GM23248 (cell line): ENCODE measurements at regions not wholly inside any gene's neighbourhood (a gene's known extent, or its start where the extent isn't known, plus 50 kb on each side); places are given as distances from the start of the nearest gene placed in this dataset.

Source experiments
- DNase-seq: peaks from one replicate; pipeline ENCODE4 v3.0.0-alpha.2; 2015
- H2AFZ ChIP-seq: fragments of 200-600 bp; sonication (generic); 2 replicates; pipeline ENCODE4 v1.6.1; 2016; ENCODE audit warnings: antibody characterized with exemption
- H3F3A ChIP-seq: fragments of 200-600 bp; sonication (generic); 2 replicates; pipeline ENCODE4 v1.6.1; 2016; ENCODE audit warnings: mild to moderate bottlenecking, antibody characterized with exemption, mixed run types; ENCODE audit not compliant: insufficient read depth
- H3K27ac ChIP-seq: fragments of 200-600 bp; sonication (generic); 2 replicates; pipeline ENCODE4 v1.5.1; 2016; ENCODE audit warnings: mild to moderate bottlenecking
- H3K27me3 ChIP-seq: fragments of 200-600 bp; sonication (generic); replicated peaks from 2 replicates; pipeline ENCODE4 v1.6.1; 2016; ENCODE audit warnings: mild to moderate bottlenecking; ENCODE audit not compliant: insufficient read depth
- H3K36me3 ChIP-seq: fragments of 200-600 bp; sonication (generic); 2 replicates; pipeline ENCODE4 v1.6.1; 2016; ENCODE audit warnings: low read depth, mild to moderate bottlenecking
- H3K4me1 ChIP-seq: fragments of 200-600 bp; sonication (generic); 2 replicates; pipeline ENCODE4 v1.6.1; 2016; ENCODE audit warnings: mild to moderate bottlenecking; ENCODE audit not compliant: insufficient read depth
- H3K4me2 ChIP-seq: fragments of 200-600 bp; sonication (generic); one replicate; pipeline ENCODE4 v1.6.1; 2016; ENCODE audit warnings: mild to moderate bottlenecking; ENCODE audit not compliant: unreplicated experiment
- H3K4me3 ChIP-seq: fragments of 200-600 bp; sonication (generic); 2 replicates; pipeline ENCODE4 v1.5.1; 2016; ENCODE audit warnings: mild to moderate bottlenecking
- H3K79me2 ChIP-seq: fragments of 200-600 bp; sonication (generic); 2 replicates; pipeline ENCODE4 v1.6.1; 2016; ENCODE audit warnings: mild to moderate bottlenecking; ENCODE audit not compliant: insufficient read depth
- H3K9ac ChIP-seq: fragments of 200-600 bp; sonication (generic); 2 replicates; pipeline ENCODE4 v1.6.1; 2016; ENCODE audit warnings: mild to moderate bottlenecking
- H3K9me2 ChIP-seq: fragments of 200-600 bp; sonication (generic); 2 replicates; pipeline ENCODE4 v1.6.1; 2016; ENCODE audit warnings: mixed run types, mild to moderate bottlenecking, moderate library complexity; ENCODE audit not compliant: insufficient read depth
- H3K9me3 ChIP-seq: fragments of 200-600 bp; sonication (generic); one replicate; pipeline ENCODE4 v1.6.1; 2017; ENCODE audit warnings: low read depth
- H4K20me1 ChIP-seq: fragments of 200-600 bp; sonication (generic); 2 replicates; pipeline ENCODE4 v1.6.0; 2016; ENCODE audit not compliant: insufficient read depth
- EZH2 ChIP-seq: fragments of 200-600 bp; sonication (generic); IDR thresholded peaks from 2 replicates; pipeline ENCODE4 v1.6.1; 2018; ENCODE audit warnings: antibody characterized with exemption, mild to moderate bottlenecking; ENCODE audit not compliant: insufficient read depth, poor library complexity, severe bottlenecking
- EZH2phosphoT487 ChIP-seq: fragments of 200-600 bp; sonication (generic); IDR thresholded peaks from 2 replicates; pipeline ENCODE4 v1.6.1; 2018; ENCODE audit warnings: antibody characterized with exemption, moderate library complexity, mild to moderate bottlenecking, low read depth; ENCODE audit not compliant: insufficient read depth
- WGBS, 2 experiments: methylation state at CpG; one replicate each; pipeline ENCODE4 v1.1.6; 2015 to 2017; ENCODE audit warnings: low lambda C conversion rate in 2 of 2, low coverage in 1 of 2; ENCODE audit errors: missing lambda C conversion rate in 2 of 2; 5-methylcytosine and 5-hydroxymethylcytosine counted together
- in situ Hi-C: fragments of 300-500 bp; cut with MboI; formaldehyde crosslinking; loops from 2 replicates; pipeline ENCODE4 v1.15.0; 2020

DNA sequence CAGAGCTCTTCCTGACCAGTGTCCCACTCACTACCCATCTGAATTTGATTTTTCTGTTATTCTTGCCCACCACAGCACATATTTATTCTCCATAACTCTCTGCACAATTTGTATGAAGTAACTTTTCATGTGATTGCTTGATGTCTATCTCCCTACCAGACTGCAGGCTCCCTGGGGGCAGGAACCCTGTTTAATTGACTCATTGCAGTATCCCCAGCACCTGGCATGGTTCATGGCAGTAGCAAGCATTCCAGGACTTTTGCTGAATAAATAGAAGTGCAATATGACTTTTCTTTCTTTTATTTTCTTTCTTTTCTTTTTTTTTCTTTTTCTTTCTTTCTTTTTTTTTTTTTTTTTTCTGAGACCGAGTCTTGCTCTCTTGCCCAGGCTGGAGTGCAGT lies 88.7 kb upstream of the XPO1 start:
- TF ChIP-seq EZH2 (no peak), EZH2phosphoT487 (no peak)

DNA sequence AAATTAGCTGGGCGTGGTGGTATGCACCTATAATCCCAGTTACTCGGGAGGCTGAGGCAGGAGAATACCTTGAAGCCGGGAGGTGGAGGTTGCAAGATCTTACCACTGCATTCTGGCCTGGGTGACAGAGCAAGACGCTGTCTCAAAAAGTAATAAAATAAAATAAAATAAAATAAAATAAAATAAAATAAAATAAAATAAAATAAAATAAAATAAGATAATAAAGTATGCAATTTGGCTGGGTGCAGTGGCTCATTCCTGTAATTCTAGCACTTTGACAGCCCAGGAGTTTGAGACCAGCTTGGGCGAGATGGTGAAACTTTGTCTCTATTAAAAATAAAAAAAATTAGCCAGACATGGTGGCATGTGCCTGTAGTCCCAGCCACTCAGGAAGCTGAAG lies 85.6 kb upstream of the XPO1 start:
- H3K9me3 ChIP-seq = no peaks in the 10 kb centered on the region
- TF ChIP-seq EZH2phosphoT487 (no peak), EZH2 (no peak)
- H3K4me3 ChIP-seq = no peak overlapping the region
- H3K27me3 ChIP-seq = no peaks in the 10 kb centered on the region
- H3K79me2 ChIP-seq = no peaks in the 10 kb centered on the region
- H3F3A ChIP-seq = peaks cover 21% of the 10 kb centered on the region
- H3K4me1 ChIP-seq = peaks cover 7% of the 10 kb centered on the region
- no peak overlapping the region for H3K9ac ChIP-seq
- H3K36me3 ChIP-seq = no peaks in the 10 kb centered on the region
- no peak overlapping the region for H2AFZ ChIP-seq
- H3K9me2 ChIP-seq = no peaks in the 10 kb centered on the region
- H4K20me1 ChIP-seq = no peaks in the 10 kb centered on the region
- WGBS, 2 experiments = 72% methylated on average over 5 of the region's 5 CpGs
- no peak overlapping the region for H3K4me2 ChIP-seq
- DNase-seq = no peak
- in situ Hi-C loops = no loop called here
- H3K27ac ChIP-seq = no peak overlapping the region

More for the DNA sequence above, 88.7 kb upstream of the XPO1 start:
- 0 out of 2 replicates have a peak, but pooled peaks cover 2% of the 10 kb centered on the region for H3F3A ChIP-seq
- no peaks in the 10 kb centered on the region for H3K9me2 ChIP-seq
- no peaks in the 10 kb centered on the region for H4K20me1 ChIP-seq
- H3K4me1 ChIP-seq = no peaks in the 10 kb centered on the region
- H3K4me2 ChIP-seq = no peak overlapping the region
- no peak for DNase-seq
- H3K4me3 ChIP-seq = no peak overlapping the region
- in situ Hi-C loops = no loop called here
- H3K9me3 ChIP-seq = no peaks in the 10 kb centered on the region
- H3K27ac ChIP-seq = no peak overlapping the region
- 93 to 100% methylated on average over 1 of the region's 1 CpG for WGBS, 2 experiments
- H3K79me2 ChIP-seq = no peaks in the 10 kb centered on the region
- no peak overlapping the region for H2AFZ ChIP-seq
- no peaks in the 10 kb centered on the region for H3K27me3 ChIP-seq
- no peak overlapping the region for H3K9ac ChIP-seq
- H3K36me3 ChIP-seq = no peaks in the 10 kb centered on the region

- Histone ChIP-seq H2AFZ (no peak overlapping the region), H3K9ac (no peak overlapping the region), H4K20me1 (no peaks in the 10 kb centered on the region), H3K4me2 (peak overlapping the region; percentile 10), H3F3A (peaks cover 21% of the 10 kb centered on the region), H3K4me1 (peaks cover 7% of the 10 kb centered on the region), H3K27me3 (no peaks in the 10 kb centered on the region), H3K4me3 (no peak overlapping the region), H3K36me3 (no peaks in the 10 kb centered on the region), H3K9me3 (no peaks in the 10 kb centered on the region), H3K79me2 (no peaks in the 10 kb centered on the region), H3K9me2 (no peaks in the 10 kb centered on the region), H3K27ac (peak overlapping the region; percentile 59)
- in situ Hi-C loops = no loop called here
- 54 to 56% methylated on average over 6 of the region's 6 CpGs for WGBS, 2 experiments
- no peak for TF ChIP-seq EZH2
- no peak for TF ChIP-seq EZH2phosphoT487
- DNase-seq = peak; percentile 91
Observed at GRCh38 chr2:61620244-61621159, 82.3 kb upstream of the XPO1 start.

GRCh38 chr2:61619561-61619960 lies 81.4 kb upstream of the XPO1 start:
- Histone ChIP-seq H2AFZ (no peak overlapping the region), H3K4me3 (no peak overlapping the region), H3K36me3 (no peaks in the 10 kb centered on the region), H3K9ac (no peak overlapping the region), H4K20me1 (no peaks in the 10 kb centered on the region), H3K27ac (no peak overlapping the region), H3K4me1 (peaks cover 7% of the 10 kb centered on the region), H3K4me2 (no peak overlapping the region), H3F3A (peaks cover 21% of the 10 kb centered on the region), H3K9me3 (no peaks in the 10 kb centered on the region), H3K79me2 (no peaks in the 10 kb centered on the region), H3K27me3 (no peaks in the 10 kb centered on the region), H3K9me2 (no peaks in the 10 kb centered on the region)
- 82 to 86% methylated on average over 5 of the region's 5 CpGs for WGBS, 2 experiments
- in situ Hi-C loops = no loop called here
- TF ChIP-seq EZH2 = no peak
- DNase-seq = no peak
